Trophoblast cell (in vitro differentiated cells and primary cell): ENCODE measurements at regions not wholly inside any gene's neighbourhood (a gene's known extent, or its start where the extent isn't known, plus 50 kb on each side); places are given as distances from the start of the nearest gene placed in this dataset.

Source experiments
- DNase-seq, 2 donors: peaks; one replicate each; pipeline ENCODE4 v3.0.0-alpha.2; 2016
- H2AFZ ChIP-seq: 2 replicates; pipeline ENCODE4 v1.6.1; 2013; ENCODE audit warnings: low read length, moderate library complexity, mild to moderate bottlenecking; ENCODE audit not compliant: insufficient read depth, poor library complexity
- H2AK5ac ChIP-seq: 2 replicates; pipeline ENCODE4 v1.6.1; 2013; ENCODE audit warnings: mild to moderate bottlenecking, low read length
- H2BK120ac ChIP-seq: 2 replicates; pipeline ENCODE4 v1.6.1; 2013; ENCODE audit warnings: low read length, mild to moderate bottlenecking, moderate library complexity; ENCODE audit not compliant: insufficient read depth, poor library complexity
- H2BK12ac ChIP-seq: 2 replicates; pipeline ENCODE4 v1.6.1; 2013; ENCODE audit warnings: mild to moderate bottlenecking, low read length, moderate library complexity
- H2BK5ac ChIP-seq: 2 replicates; pipeline ENCODE4 v1.6.1; 2013; ENCODE audit warnings: low read length, low read depth, moderate library complexity, mild to moderate bottlenecking; ENCODE audit not compliant: poor library complexity
- H3K14ac ChIP-seq: 2 replicates; pipeline ENCODE4 v1.6.1; 2013; ENCODE audit warnings: mild to moderate bottlenecking, low read length
- H3K18ac ChIP-seq: 2 replicates; pipeline ENCODE4 v1.6.1; 2013; ENCODE audit warnings: mild to moderate bottlenecking, low read length
- H3K23ac ChIP-seq: 2 replicates; pipeline ENCODE4 v1.6.1; 2013; ENCODE audit warnings: low read length
- H3K27ac ChIP-seq: 2 replicates; pipeline ENCODE4 v1.5.1; 2013; ENCODE audit warnings: low read depth, mild to moderate bottlenecking, inconsistent platforms, low read length, moderate library complexity
- H3K27me3 ChIP-seq: 2 replicates; pipeline ENCODE4 v1.6.1; 2013; ENCODE audit warnings: inconsistent platforms, mild to moderate bottlenecking, low read length, moderate library complexity; ENCODE audit not compliant: insufficient read depth
- H3K36me3 ChIP-seq, 2 experiments: 1 replicate in 1 of 2; 2 replicates in 1 of 2; pipeline ENCODE4 v1.6.1; 2013; ENCODE audit warnings: low read length in 2 of 2, mild to moderate bottlenecking in 2 of 2, moderate library complexity in 1 of 2; ENCODE audit not compliant: insufficient read depth in 2 of 2, control insufficient read depth in 1 of 2
- H3K4ac ChIP-seq: 2 replicates; pipeline ENCODE4 v1.6.1; 2013; ENCODE audit warnings: low read depth, mild to moderate bottlenecking, low read length, moderate library complexity
- H3K4me1 ChIP-seq, 2 experiments: 1 replicate in 1 of 2; 2 replicates in 1 of 2; pipeline ENCODE4 v1.6.1; 2013; ENCODE audit warnings: low read length in 2 of 2, mild to moderate bottlenecking in 2 of 2, moderate library complexity in 1 of 2; ENCODE audit not compliant: insufficient read depth in 2 of 2, control insufficient read depth in 1 of 2
- H3K4me2 ChIP-seq: 2 replicates; pipeline ENCODE4 v1.6.1; 2013; ENCODE audit warnings: inconsistent platforms, mild to moderate bottlenecking, low read length, moderate library complexity
- H3K4me3 ChIP-seq: 2 replicates; pipeline ENCODE4 v1.5.1; 2013; ENCODE audit warnings: mild to moderate bottlenecking, low read depth, low read length, inconsistent platforms
- H3K79me1 ChIP-seq: one replicate; pipeline ENCODE4 v1.6.1; 2013; ENCODE audit warnings: low read length
- H3K79me2 ChIP-seq: 2 replicates; pipeline ENCODE4 v1.6.1; 2013; ENCODE audit warnings: low read length, mild to moderate bottlenecking; ENCODE audit not compliant: control insufficient read depth, insufficient read depth, poor library complexity
- H3K9ac ChIP-seq: 2 replicates; pipeline ENCODE4 v1.6.1; 2013; ENCODE audit warnings: mild to moderate bottlenecking, low read length
- H3K9me3 ChIP-seq: 2 replicates; pipeline ENCODE4 v1.6.1; 2013; ENCODE audit warnings: low read depth, mild to moderate bottlenecking, control low read depth, inconsistent platforms, low read length; ENCODE audit not compliant: insufficient read depth
- H4K12ac ChIP-seq: 2 replicates; pipeline ENCODE4 v1.6.1; 2013; ENCODE audit warnings: low read depth, mild to moderate bottlenecking, low read length, moderate library complexity
- H4K8ac ChIP-seq: 2 replicates; pipeline ENCODE4 v1.6.1; 2013; ENCODE audit warnings: low read depth, mild to moderate bottlenecking, low read length, moderate library complexity
- H4K91ac ChIP-seq: one replicate; pipeline ENCODE4 v1.6.1; 2013; ENCODE audit warnings: low read depth, mild to moderate bottlenecking, low read length, moderate library complexity
- WGBS: extraction: QIAGEN DNeasy Blood & Tissue Kit; methylation state at CpG from one replicate; pipeline ENCODE4 v1.1.7; 2013; ENCODE audit warnings: missing lambda C conversion rate; ENCODE audit not compliant: insufficient read length, insufficient coverage; ENCODE audit errors: extremely low coverage; 5-methylcytosine and 5-hydroxymethylcytosine counted together

GRCh38 chrX:102840871-102841705, 96.0 kb upstream of the RAB40AL start:
- no peak overlapping the region for H4K8ac ChIP-seq
- H2BK12ac ChIP-seq: no peak overlapping the region
- H3K79me2 ChIP-seq: no peaks in the 10 kb centered on the region
- H3K14ac ChIP-seq: no peak overlapping the region
- no peak overlapping the region for H2AFZ ChIP-seq
- H2AK5ac ChIP-seq: no peak overlapping the region
- H3K4me2 ChIP-seq: no peak overlapping the region
- no peak overlapping the region for H3K9ac ChIP-seq
- no peak overlapping the region for H2BK120ac ChIP-seq
- H3K4me3 ChIP-seq: no peak overlapping the region
- no peak overlapping the region for H3K18ac ChIP-seq
- H3K36me3 ChIP-seq: no peaks in the 10 kb centered on the region
- H3K9me3 ChIP-seq: no peaks in the 10 kb centered on the region
- H4K12ac ChIP-seq: no peak overlapping the region
- no peaks in the 10 kb centered on the region for H3K79me1 ChIP-seq
- WGBS: no CpG with 5 or more reads among the region's 6 CpGs
- H3K27ac ChIP-seq: no peak overlapping the region
- H3K4ac ChIP-seq: no peak overlapping the region
- H2BK5ac ChIP-seq: no peak overlapping the region
- DNase-seq: peak in 1 of 2 donors; percentile 28
- no peak overlapping the region for H3K23ac ChIP-seq
- H4K91ac ChIP-seq: no peak overlapping the region
- peaks cover 0 to 2% of the 10 kb centered on the region in 2 experiments for H3K4me1 ChIP-seq
- H3K27me3 ChIP-seq: no peaks in the 10 kb centered on the region

GRCh38 chrX:102841706-102842003, 95.4 kb upstream of the RAB40AL start:
- Histone ChIP-seq H3K23ac (no peak overlapping the region), H2AFZ (no peak overlapping the region), H3K79me2 (no peaks in the 10 kb centered on the region), H3K4me1 (peaks cover 0 to 2% of the 10 kb centered on the region in 2 experiments), H4K12ac (no peak overlapping the region), H3K9me3 (no peaks in the 10 kb centered on the region), H3K4ac (no peak overlapping the region), H3K27me3 (no peaks in the 10 kb centered on the region), H3K9ac (no peak overlapping the region), H4K8ac (no peak overlapping the region), H3K4me3 (no peak overlapping the region), H3K36me3 (no peaks in the 10 kb centered on the region), H3K18ac (no peak overlapping the region), H2AK5ac (no peak overlapping the region), H3K79me1 (no peaks in the 10 kb centered on the region), H2BK12ac (no peak overlapping the region), H2BK120ac (no peak overlapping the region), H3K27ac (no peak overlapping the region), H3K14ac (no peak overlapping the region), H2BK5ac (no peak overlapping the region), H4K91ac (no peak overlapping the region), H3K4me2 (no peak overlapping the region)
- no CpG with 5 or more reads among the region's 2 CpGs for WGBS
- no peak for DNase-seq

GRCh38 chrX:102845020-102845419, 92.1 kb upstream of the RAB40AL start:
- Histone ChIP-seq H3K9me3 (no peaks in the 10 kb centered on the region), H3K14ac (no peak overlapping the region), H3K23ac (no peak overlapping the region), H2BK5ac (no peak overlapping the region), H2AFZ (no peak overlapping the region), H4K8ac (no peak overlapping the region), H3K79me1 (no peaks in the 10 kb centered on the region), H3K9ac (no peak overlapping the region), H3K4me2 (no peak overlapping the region), H3K27ac (no peak overlapping the region), H2BK120ac (no peak overlapping the region), H3K36me3 (no peaks in the 10 kb centered on the region), H3K27me3 (no peaks in the 10 kb centered on the region), H3K18ac (no peak overlapping the region), H4K12ac (no peak overlapping the region), H3K4me3 (no peak overlapping the region), H4K91ac (no peak overlapping the region), H2BK12ac (no peak overlapping the region), H3K4me1 (peaks cover 0 to 2% of the 10 kb centered on the region in 2 experiments), H3K79me2 (no peaks in the 10 kb centered on the region), H2AK5ac (no peak overlapping the region), H3K4ac (no peak overlapping the region)
- no peak for DNase-seq

GRCh38 chrX:102846544-102847236, 90.4 kb upstream of the RAB40AL start:
- Histone ChIP-seq H3K18ac (no peak overlapping the region), H3K27me3 (no peaks in the 10 kb centered on the region), H2BK120ac (no peak overlapping the region), H3K9ac (no peak overlapping the region), H2BK12ac (no peak overlapping the region), H3K9me3 (no peaks in the 10 kb centered on the region), H2AK5ac (no peak overlapping the region), H4K12ac (no peak overlapping the region), H3K36me3 (no peaks in the 10 kb centered on the region), H4K91ac (no peak overlapping the region), H3K4me1 (no peaks in the 10 kb centered on the region), H3K14ac (no peak overlapping the region), H3K23ac (no peak overlapping the region), H3K4me3 (no peak overlapping the region), H3K79me1 (no peaks in the 10 kb centered on the region), H2AFZ (no peak overlapping the region), H3K4me2 (no peak overlapping the region), H4K8ac (no peak overlapping the region), H3K79me2 (no peaks in the 10 kb centered on the region), H2BK5ac (no peak overlapping the region), H3K27ac (no peak overlapping the region), H3K4ac (no peak overlapping the region)
- no peak for DNase-seq
- no CpG with 5 or more reads among the region's 4 CpGs for WGBS
